Endothelial cell of umbilical vein (primary cell): ENCODE measurements at regions not wholly inside any gene's neighbourhood (a gene's known extent, or its start where the extent isn't known, plus 50 kb on each side); places are given as distances from the start of the nearest gene placed in this dataset.

ENCODE experiments used
- BruUV-seq: library from RNA; stranded (reverse); fragments of 400-500 nt; replicated peaks from 2 replicates; lab custom pipeline; 2021; lab: Mats Ljungman, UMichigan
- CTCF ChIA-PET: fragments of 300-600, 350-600 bp; sonication (Branson Sonifier 250); formaldehyde crosslinking; loops from one replicate; lab custom pipeline; 2021; ENCODE audit warnings: antibody characterized with exemption, inconsistent platforms; lab: Charles Lee
- POLR2A ChIA-PET: fragments of 300-600, 350-600 bp; sonication (Branson Sonifier 250); formaldehyde crosslinking; loops from one replicate; lab custom pipeline; 2021; ENCODE audit warnings: antibody characterized with exemption, inconsistent platforms; lab: Charles Lee
- DNase-seq: peaks from one replicate; pipeline ENCODE4 v3.0.0-alpha.2; 2011; ENCODE audit warnings: low read depth, low spot score
- FAIRE-seq: peaks from 2 replicates; lab custom pipeline; 2011; peaks lifted over from hg19 to GRCh38; lab: Jason Lieb, UNC
- H2AFZ ChIP-seq: 2 replicates; pipeline ENCODE4 v1.6.0; 2012; ENCODE audit warnings: low read depth, low read length, control low read depth, inconsistent platforms
- H3K27ac ChIP-seq: 2 replicates; pipeline ENCODE4 v1.5.1; 2011; ENCODE audit warnings: low read depth, mild to moderate bottlenecking, control low read depth, low read length, moderate library complexity; ENCODE audit not compliant: insufficient read depth
- H3K27me3 ChIP-seq, 2 experiments: 2 replicates each; pipeline versions ENCODE4 v1.6.0 to v1.6.1; 2011; ENCODE audit warnings: low read length in 2 of 2, mixed read lengths in 1 of 2; ENCODE audit not compliant: control insufficient read depth in 2 of 2, insufficient read depth in 2 of 2
- H3K36me3 ChIP-seq, 2 experiments: 2 replicates in 1 of 2; 3 replicates in 1 of 2; pipeline ENCODE4 v1.5.1; 2011; ENCODE audit warnings: low read length in 2 of 2, mild to moderate bottlenecking in 1 of 2, moderate library complexity in 1 of 2; ENCODE audit not compliant: control insufficient read depth in 2 of 2, insufficient read depth in 2 of 2; ENCODE audit errors: extremely low read depth in 1 of 2
- H3K4me1 ChIP-seq: 3 replicates; pipeline ENCODE4 v1.5.1; 2011; ENCODE audit warnings: mild to moderate bottlenecking, low read length; ENCODE audit not compliant: control insufficient read depth, insufficient read depth; ENCODE audit errors: extremely low read depth
- H3K4me2 ChIP-seq: 2 replicates; pipeline ENCODE4 v1.6.1; 2011; ENCODE audit warnings: low read length, control low read depth, mixed read lengths; ENCODE audit not compliant: insufficient read depth
- H3K4me3 ChIP-seq, 3 experiments: fragments of 200-600 bp in 1 of 3; sonication (generic), shearing (Covaris generic) in 1 of 3; replicated peaks in 1 of 3; 2 replicates each; pipeline ENCODE4 v1.5.1; 2011 to 2016; ENCODE audit warnings: control low read depth in 3 of 3, low read length in 3 of 3, mild to moderate bottlenecking in 2 of 3, inconsistent platforms in 1 of 3, low read depth in 1 of 3, moderate library complexity in 1 of 3; ENCODE audit not compliant: insufficient read depth in 1 of 3
- H3K79me2 ChIP-seq: 2 replicates; pipeline ENCODE4 v1.6.0; 2012; ENCODE audit warnings: low read length, inconsistent platforms; ENCODE audit not compliant: control insufficient read depth, insufficient read depth
- H3K9ac ChIP-seq: replicated peaks from 2 replicates; pipeline ENCODE3; 2011; ENCODE audit warnings: low read length, control low read depth; ENCODE audit not compliant: insufficient read depth; ENCODE audit errors: extremely low read depth
- H3K9me1 ChIP-seq: replicated peaks from 3 replicates; pipeline ENCODE4 v1.6.0; 2011; ENCODE audit warnings: mild to moderate bottlenecking, low read length; ENCODE audit not compliant: control insufficient read depth, insufficient read depth; ENCODE audit errors: extremely low read depth
- H3K9me3 ChIP-seq: replicated peaks from 2 replicates; pipeline ENCODE4 v1.5.1; 2012; ENCODE audit warnings: low read length, inconsistent platforms; ENCODE audit not compliant: control insufficient read depth, insufficient read depth
- H4K20me1 ChIP-seq: replicated peaks from 2 replicates; pipeline ENCODE3; 2011; ENCODE audit warnings: mild to moderate bottlenecking, low read length; ENCODE audit not compliant: control insufficient read depth, insufficient read depth; ENCODE audit errors: extremely low read depth
- CTCF ChIP-seq, 2 donors: IDR thresholded peaks; 1 replicate in 1 of 2; 2 replicates in 1 of 2; pipeline ENCODE4 v1.5.1; 2011; ENCODE audit warnings: low read length in 2 of 2, mild to moderate bottlenecking in 2 of 2, moderate library complexity in 2 of 2, control low read depth in 1 of 2, inconsistent platforms in 1 of 2, low read depth in 1 of 2; ENCODE audit not compliant: insufficient read depth in 1 of 2; ENCODE audit errors: extremely low read depth in 1 of 2
- EZH2 ChIP-seq: IDR thresholded peaks from 2 replicates; pipeline ENCODE4 v1.6.1; 2012; ENCODE audit warnings: borderline replicate concordance, low read depth, mild to moderate bottlenecking, moderate library complexity, low read length, inconsistent platforms; ENCODE audit not compliant: severe bottlenecking
- FOS ChIP-seq: IDR thresholded peaks from 2 replicates; pipeline ENCODE4 v1.6.1; 2011; ENCODE audit warnings: mild to moderate bottlenecking, low read length, moderate library complexity, borderline replicate concordance; ENCODE audit not compliant: insufficient read depth
- GATA2 ChIP-seq: IDR thresholded peaks from 2 replicates; pipeline ENCODE4 v1.7.0; 2011; ENCODE audit warnings: low read depth, mild to moderate bottlenecking, moderate library complexity, mixed read lengths, low read length; ENCODE audit not compliant: insufficient read length, insufficient read depth
- JUN ChIP-seq: IDR thresholded peaks from 2 replicates; pipeline ENCODE4 v1.6.1; 2011; ENCODE audit warnings: borderline replicate concordance, low read depth; ENCODE audit not compliant: insufficient read length, insufficient read depth
- MYC ChIP-seq: IDR thresholded peaks from one replicate; pipeline ENCODE4 v1.6.1; 2011; ENCODE audit warnings: mild to moderate bottlenecking, low read depth, low read length
- POLR2A ChIP-seq: IDR thresholded peaks from 2 replicates; pipeline ENCODE4 v1.6.1; 2012; ENCODE audit warnings: low read depth, mild to moderate bottlenecking, control low read depth, low read length
- POLR2AphosphoS5 ChIP-seq: IDR thresholded peaks from 2 replicates; pipeline ENCODE4 v1.6.1; 2012; ENCODE audit warnings: low read depth, mild to moderate bottlenecking, control low read depth, low read length, moderate library complexity; ENCODE audit not compliant: insufficient read depth
- dilution Hi-C: fragments of 300-500 bp; cut with MboI; formaldehyde crosslinking; loops from one replicate; pipeline ENCODE4 v1.15.0; 2019; ENCODE audit warnings: low sequenced_read_pairs; ENCODE audit not compliant: extremely low pct_ligation_motif_present
- intact Hi-C: fragments of 100-400 bp; cut with micrococcal nuclease; formaldehyde crosslinking; loops from one replicate; pipeline ENCODE4 v1.10.0; 2022
- TF ChIP-seq, protein P1 (sequence below): IDR thresholded peaks from 2 replicates; pipeline ENCODE4 v1.6.1; 2011; ENCODE audit not compliant: insufficient read depth, insufficient read length

DNA sequence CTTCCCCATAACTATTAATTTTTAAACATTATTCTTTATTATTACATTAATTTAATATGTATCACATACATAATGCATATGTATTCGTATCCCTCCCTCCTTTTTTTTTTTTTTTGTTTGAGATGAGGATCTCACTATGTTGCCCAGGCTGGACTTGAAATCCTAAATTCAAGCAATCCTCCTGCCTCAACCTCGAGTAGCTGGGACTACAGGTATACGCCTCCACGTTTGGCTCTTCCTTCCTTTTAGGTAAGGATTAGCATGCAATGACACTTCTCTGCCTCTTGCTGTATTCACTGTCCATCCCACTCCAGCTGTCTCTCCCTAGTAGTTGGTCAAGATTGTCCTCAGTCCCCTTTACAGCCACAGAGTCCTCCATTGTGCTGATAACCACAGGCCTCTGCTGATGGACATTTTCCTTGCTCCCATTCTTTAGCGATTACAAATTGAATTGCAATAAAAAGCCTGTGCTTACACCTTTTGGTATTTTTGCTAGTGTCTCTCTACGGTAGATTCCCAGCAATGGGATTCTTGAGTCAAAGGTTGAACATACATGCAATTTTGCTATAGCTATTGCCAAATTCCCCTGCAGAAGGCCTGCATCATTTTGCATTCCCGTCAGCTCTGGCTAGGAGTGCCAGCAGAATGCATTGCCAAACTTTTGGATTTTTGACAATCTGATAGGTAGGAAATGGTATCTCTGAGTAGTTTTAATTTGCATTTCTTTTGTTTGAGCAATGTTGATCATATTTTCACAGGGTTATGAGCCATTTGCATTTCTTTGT, 156.6 kb downstream of the SMAD6 start:
- ChIA-PET POLR2A (no interaction called here), CTCF (interaction anchor here (0.6 to 0.7 kb wide), 2 partner anchors 255 to 411 kb away, joined by 3 to 5 read pairs; no protein-coding TSS in a partner anchor)
- Histone ChIP-seq H3K4me1 (no peaks in the 10 kb centered on the region), H3K36me3 (no peaks in the 10 kb centered on the region), H3K27me3 (no peaks in the 10 kb centered on the region), H2AFZ (no peak overlapping the region), H3K4me3 (no peak overlapping the region), H3K9me1 (no peaks in the 10 kb centered on the region), H3K27ac (no peak overlapping the region), H3K9me3 (no peaks in the 10 kb centered on the region), H4K20me1 (no peaks in the 10 kb centered on the region), H3K4me2 (no peak overlapping the region), H3K9ac (no peak overlapping the region), H3K79me2 (no peaks in the 10 kb centered on the region)
- no peak for FAIRE-seq
- DNase-seq: no peak
- TF ChIP-seq GATA2: no peak
- TF ChIP-seq FOS: no peak
- TF ChIP-seq, protein P1, sequence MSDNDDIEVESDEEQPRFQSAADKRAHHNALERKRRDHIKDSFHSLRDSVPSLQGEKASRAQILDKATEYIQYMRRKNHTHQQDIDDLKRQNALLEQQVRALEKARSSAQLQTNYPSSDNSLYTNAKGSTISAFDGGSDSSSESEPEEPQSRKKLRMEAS: no peak
- TF ChIP-seq EZH2: no peak
- TF ChIP-seq POLR2A: no peak
- TF ChIP-seq MYC: no peak
- no peak for TF ChIP-seq POLR2AphosphoS5
- no peak for TF ChIP-seq JUN
- no peak for TF ChIP-seq CTCF (IDR thresholded peaks at IDR 0.05; ENCODE audit: extremely low read depth in 1 of 2, insufficient read depth in 1 of 2, low read depth in 1 of 2, low read length in 2 of 2)
- dilution Hi-C loops (no loop called here), intact Hi-C loops (no loop called here)
- no TSS peak for BruUV-seq
